Panc1 (cell line): ENCODE measurements at regions not wholly inside any gene's neighbourhood (a gene's known extent, or its start where the extent isn't known, plus 50 kb on each side); places are given as distances from the start of the nearest gene placed in this dataset.

ENCODE experiments used
- ATAC-seq: fragments of 200-7000 bp; cut with Tn5 transposase; 2 replicates; pipeline ENCODE4 v1.9.1; 2020; ENCODE audit warnings: mild to moderate bottlenecking, moderate library complexity
- BruUV-seq: library from RNA; stranded (reverse); fragments of 400-500 nt; replicated peaks from 2 replicates; lab custom pipeline; 2021; lab: Mats Ljungman, UMichigan
- CTCF ChIA-PET: fragments of 300-600 bp; sonication (Branson Sonifier 250); formaldehyde crosslinking; loops from one replicate; lab custom pipeline; 2022; ENCODE audit warnings: antibody characterized with exemption; lab: Charles Lee
- POLR2A ChIA-PET: fragments of 300-600 bp; sonication (Branson Sonifier 250); formaldehyde crosslinking; loops from one replicate; lab custom pipeline; 2022; ENCODE audit warnings: antibody characterized with exemption; lab: Charles Lee
- DNase-seq: peaks from one replicate; pipeline ENCODE4 v3.0.0-alpha.2; 2010; ENCODE audit warnings: low read depth, low spot score
- H3K27ac ChIP-seq: 2 replicates; pipeline ENCODE4 v1.5.1; 2011; ENCODE audit warnings: mild to moderate bottlenecking, low read length, inconsistent platforms
- H3K27me3 ChIP-seq: fragments of 200-500 bp; sonication (Bioruptor generic); 2 replicates; pipeline ENCODE4 v1.6.0; 2014; ENCODE audit warnings: low read length, inconsistent platforms; ENCODE audit not compliant: control insufficient read depth, insufficient read depth
- H3K36me3 ChIP-seq: fragments of 200-500 bp; sonication (Bioruptor generic); 2 replicates; pipeline ENCODE4 v1.5.1; 2014; ENCODE audit warnings: inconsistent platforms, mild to moderate bottlenecking, low read length, moderate library complexity; ENCODE audit not compliant: control insufficient read depth, insufficient read depth
- H3K4me1 ChIP-seq: 2 replicates; pipeline ENCODE4 v1.5.1; 2011; ENCODE audit warnings: inconsistent platforms, mild to moderate bottlenecking, low read length, moderate library complexity; ENCODE audit not compliant: control insufficient read depth, insufficient read depth
- H3K4me3 ChIP-seq, 2 experiments: 2 replicates each; pipeline ENCODE4 v1.5.1; 2011 to 2012; ENCODE audit warnings: low read depth in 2 of 2, low read length in 2 of 2, mild to moderate bottlenecking in 2 of 2, inconsistent platforms in 1 of 2, moderate library complexity in 1 of 2
- H3K9me3 ChIP-seq: fragments of 200-500 bp; sonication (Bioruptor generic); 2 replicates; pipeline ENCODE4 v1.5.1; 2014; ENCODE audit warnings: low read depth, mild to moderate bottlenecking, inconsistent platforms, low read length, moderate library complexity; ENCODE audit not compliant: control insufficient read depth, insufficient read depth
- CTCF ChIP-seq: fragments of 450-650 bp; IDR thresholded peaks from 2 replicates; pipeline ENCODE4 v1.5.1; 2017; ENCODE audit warnings: mild to moderate bottlenecking
- POLR2AphosphoS5 ChIP-seq: IDR thresholded peaks from 2 replicates; pipeline ENCODE4 v1.6.1; 2012; ENCODE audit warnings: mild to moderate bottlenecking, low read depth, low read length, moderate library complexity
- REST ChIP-seq, 2 experiments: IDR thresholded peaks; 2 replicates each; pipeline ENCODE4 v1.6.1; 2011 to 2012; ENCODE audit warnings: low read depth in 2 of 2, control low read depth in 1 of 2, low read length in 1 of 2, mild to moderate bottlenecking in 1 of 2, moderate library complexity in 1 of 2; ENCODE audit not compliant: insufficient read depth in 1 of 2
- SIN3A ChIP-seq: IDR thresholded peaks from 2 replicates; pipeline ENCODE4 v1.6.1; 2012; ENCODE audit warnings: low read depth, mild to moderate bottlenecking, low read length, moderate library complexity, borderline replicate concordance; ENCODE audit not compliant: insufficient read depth
- TCF7L2 ChIP-seq: IDR thresholded peaks from 2 replicates; pipeline ENCODE4 v1.6.1; 2011; ENCODE audit warnings: mild to moderate bottlenecking, low read depth, low read length, inconsistent platforms
- in situ Hi-C: cut with HindIII; loops from 2 replicates; pipeline ENCODE4 v1.10.0; 2016; ENCODE audit warnings: low sequenced_read_pairs, low pct_unique_long_range_greater_than_20kb
- intact Hi-C: fragments of 100-400 bp; cut with micrococcal nuclease; formaldehyde crosslinking; loops from one replicate; pipeline ENCODE4 v1.10.0; 2022; ENCODE audit not compliant: unreplicated experiment

GRCh38 chr2:143937723-143938350, 582.1 kb downstream of the ZEB2 start:
- no peaks in the 10 kb centered on the region for H3K4me1 ChIP-seq
- no peaks in the 10 kb centered on the region for H3K36me3 ChIP-seq
- TF ChIP-seq TCF7L2 (no peak), REST (IDR thresholded peaks at IDR 0.05; ENCODE audit: insufficient read depth in 1 of 2, low read depth in 2 of 2, low read length in 1 of 2) (no peak), CTCF (no peak), POLR2AphosphoS5 (no peak), SIN3A (no peak)
- ATAC-seq (0 out of 2 replicates have a peak, but pooled peaks have one; percentile 47), DNase-seq (no peak)
- H3K27me3 ChIP-seq: peaks cover 30% of the 10 kb centered on the region
- H3K27ac ChIP-seq: no peak overlapping the region
- in situ Hi-C loops: no loop called here
- H3K9me3 ChIP-seq: no peaks in the 10 kb centered on the region
- BruUV-seq: no TSS peak
- intact Hi-C loops: no loop called here
- peak overlapping the region in 1 of 2 experiments; percentile 28; a peak in 3 of 4 replicates for H3K4me3 ChIP-seq
- ChIA-PET POLR2A (no interaction called here), CTCF (no interaction called here)

GRCh38 chr2:143936848-143937722, 582.8 kb downstream of the ZEB2 start:
- Histone ChIP-seq H3K36me3 (no peaks in the 10 kb centered on the region), H3K27me3 (peaks cover 30% of the 10 kb centered on the region), H3K27ac (no peak overlapping the region), H3K9me3 (no peaks in the 10 kb centered on the region), H3K4me3 (peak overlapping the region; percentile 12 to 28), H3K4me1 (no peaks in the 10 kb centered on the region)
- ChIA-PET POLR2A (interaction anchor here (0.6 kb wide), 1 partner anchor 302 kb away, joined by 3 read pairs; no protein-coding TSS in a partner anchor), CTCF (no interaction called here)
- TF ChIP-seq CTCF: no peak
- no TSS peak for BruUV-seq
- ATAC-seq: peak; percentile 93
- in situ Hi-C loops (no loop called here), intact Hi-C loops (no loop called here)
- DNase-seq: no peak
